Peyer's patch (tissue), 4 donors: ENCODE measurements at regions not wholly inside any gene's neighbourhood (a gene's known extent, or its start where the extent isn't known, plus 50 kb on each side); places are given as distances from the start of the nearest gene placed in this dataset.

Experiments used
- CTCF ChIP-seq, 6 experiments: fragments of 450-650 bp in 4 of 6; fragments of 200-600 bp in 2 of 6; sonication (generic) in 1 of 6; IDR thresholded peaks; one replicate each; pipeline ENCODE4 v1.5.1; 2017 to 2019; ENCODE audit warnings: antibody characterized with exemption in 6 of 6, mild to moderate bottlenecking in 3 of 6, moderate library complexity in 1 of 6
- POLR2A ChIP-seq, 2 donors: fragments of 450-650 bp; IDR thresholded peaks; one replicate each; pipeline ENCODE4 v1.5.1; 2017; ENCODE audit warnings: antibody characterized with exemption in 2 of 2, mild to moderate bottlenecking in 2 of 2, moderate library complexity in 2 of 2

GRCh38 chr6:125423047-125423446 is 121.3 kb upstream of the HDDC2 start:
- TF ChIP-seq CTCF (IDR thresholded peaks at IDR 0.05) (no peak), POLR2A (IDR thresholded peaks at IDR 0.05) (no peak)
